HG03139 (cell line): ENCODE measurements at regions not wholly inside any gene's neighbourhood (a gene's known extent, or its start where the extent isn't known, plus 50 kb on each side); places are given as distances from the start of the nearest gene placed in this dataset.

Source experiments
- ATAC-seq: cut with Tn5 transposase; IDR thresholded peaks from one replicate; pipeline ENCODE4 v1.9.1; 2021; ENCODE audit not compliant: unreplicated experiment

DNA sequence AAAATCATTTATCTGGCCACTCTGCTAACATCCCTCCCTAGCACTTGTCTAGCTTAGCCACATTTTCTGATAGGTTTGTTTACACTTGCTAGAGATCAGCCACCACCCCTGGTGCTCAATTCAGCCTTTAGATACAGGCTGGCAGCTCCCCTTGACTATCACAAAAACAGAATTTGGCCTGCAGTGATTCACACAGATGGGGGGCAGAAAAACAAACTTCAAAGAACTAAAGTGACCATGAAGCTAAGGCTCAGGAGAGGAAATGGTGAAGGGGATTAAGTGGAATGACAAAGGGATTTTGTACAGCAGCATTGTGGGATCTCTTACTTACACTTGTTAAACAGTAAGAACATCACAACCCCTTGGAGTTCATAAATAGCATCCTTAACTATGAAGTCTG is 1718.0 kb upstream of the PCDH7 start:
- no peak for ATAC-seq

GRCh38 chr4:29005838-29006237 is 1714.3 kb upstream of the PCDH7 start:
- no peak for ATAC-seq

DNA sequence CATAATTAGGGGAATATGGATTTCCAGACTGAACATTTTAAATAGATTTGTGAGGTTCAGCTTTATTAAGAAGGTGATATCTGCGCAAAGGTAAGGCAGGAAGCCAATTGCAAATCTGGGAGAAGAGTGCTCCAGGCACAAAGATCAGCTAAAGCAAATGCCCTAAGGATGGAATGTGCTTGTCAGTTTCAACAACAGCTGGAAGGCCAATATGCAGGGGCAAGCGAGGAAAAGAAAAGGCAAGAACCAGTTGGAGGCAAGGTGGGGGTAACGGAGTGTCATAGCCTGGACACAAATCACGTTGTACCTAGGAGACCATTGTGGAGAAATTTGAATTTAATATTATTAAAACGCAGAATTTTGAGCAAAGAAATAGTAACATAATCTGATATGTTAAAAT is 1710.3 kb upstream of the PCDH7 start:
- ATAC-seq = no peak

GRCh38 chr4:29013341-29013740 is 1706.8 kb upstream of the PCDH7 start:
- ATAC-seq = no peak

DNA sequence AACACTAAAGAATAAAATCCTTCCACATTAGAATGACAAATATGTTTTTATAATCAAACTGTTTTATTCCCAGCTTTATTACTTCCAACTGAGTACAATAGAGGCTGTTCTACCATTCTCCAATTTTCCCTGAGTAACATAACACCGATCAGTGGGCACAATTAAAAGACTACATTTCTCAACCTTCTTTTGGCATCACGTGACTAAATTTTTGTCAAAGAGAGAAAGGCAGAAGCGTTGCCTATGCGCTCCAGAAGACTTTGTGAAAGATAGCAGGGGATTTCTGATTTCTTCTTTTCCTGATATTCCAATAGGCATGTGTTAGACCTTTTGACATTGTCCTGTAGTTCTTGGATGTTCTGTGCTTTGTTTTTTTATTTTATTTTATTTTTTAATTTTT is 1705.6 kb upstream of the PCDH7 start:
- ATAC-seq = no peak

- no peak for ATAC-seq
Observed at GRCh38 chr4:29033703-29034102, 1686.5 kb upstream of the PCDH7 start.

- no peak for ATAC-seq
Observed at GRCh38 chr4:29037501-29037900, 1682.7 kb upstream of the PCDH7 start.

DNA sequence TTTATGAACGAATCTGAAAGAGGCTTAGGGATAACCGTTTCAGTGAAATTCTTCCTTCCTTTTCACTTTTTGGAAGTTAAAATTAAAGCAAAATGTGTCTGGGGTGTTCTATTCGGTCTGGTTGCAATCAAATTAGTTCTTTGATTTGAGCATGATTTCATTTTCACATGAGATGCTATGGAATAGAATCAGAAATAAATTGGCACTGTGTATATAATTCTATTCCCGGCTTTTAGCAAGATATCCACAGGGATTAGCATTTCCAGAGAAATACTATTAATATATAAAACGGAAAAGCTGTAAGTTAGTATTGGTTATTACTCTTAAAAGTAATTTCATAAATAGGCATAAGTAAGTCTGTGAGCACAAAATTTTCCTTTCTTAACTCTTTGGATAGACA is 1676.8 kb upstream of the PCDH7 start:
- no peak for ATAC-seq

DNA sequence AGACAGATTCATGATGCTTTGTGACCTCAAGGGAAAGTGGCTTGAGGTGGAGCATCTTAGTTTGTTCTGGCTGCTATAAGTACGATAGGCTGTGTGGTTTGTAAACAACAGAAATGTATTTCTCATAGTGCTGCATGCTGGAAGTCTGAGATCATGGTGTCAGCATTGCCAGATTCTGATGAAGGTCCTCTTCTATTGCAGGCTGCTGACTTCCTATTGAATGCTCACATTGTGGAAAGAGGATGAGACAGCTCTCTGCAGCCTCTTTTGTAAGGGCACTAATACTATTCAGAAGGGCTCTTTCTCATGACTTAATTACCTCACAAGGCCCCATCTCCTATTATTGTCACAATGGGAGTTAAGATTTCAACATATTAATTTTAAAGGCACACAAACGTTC is 1674.0 kb upstream of the PCDH7 start:
- ATAC-seq = no peak

GRCh38 chr4:29046781-29047180 is 1673.4 kb upstream of the PCDH7 start:
- no peak for ATAC-seq

DNA sequence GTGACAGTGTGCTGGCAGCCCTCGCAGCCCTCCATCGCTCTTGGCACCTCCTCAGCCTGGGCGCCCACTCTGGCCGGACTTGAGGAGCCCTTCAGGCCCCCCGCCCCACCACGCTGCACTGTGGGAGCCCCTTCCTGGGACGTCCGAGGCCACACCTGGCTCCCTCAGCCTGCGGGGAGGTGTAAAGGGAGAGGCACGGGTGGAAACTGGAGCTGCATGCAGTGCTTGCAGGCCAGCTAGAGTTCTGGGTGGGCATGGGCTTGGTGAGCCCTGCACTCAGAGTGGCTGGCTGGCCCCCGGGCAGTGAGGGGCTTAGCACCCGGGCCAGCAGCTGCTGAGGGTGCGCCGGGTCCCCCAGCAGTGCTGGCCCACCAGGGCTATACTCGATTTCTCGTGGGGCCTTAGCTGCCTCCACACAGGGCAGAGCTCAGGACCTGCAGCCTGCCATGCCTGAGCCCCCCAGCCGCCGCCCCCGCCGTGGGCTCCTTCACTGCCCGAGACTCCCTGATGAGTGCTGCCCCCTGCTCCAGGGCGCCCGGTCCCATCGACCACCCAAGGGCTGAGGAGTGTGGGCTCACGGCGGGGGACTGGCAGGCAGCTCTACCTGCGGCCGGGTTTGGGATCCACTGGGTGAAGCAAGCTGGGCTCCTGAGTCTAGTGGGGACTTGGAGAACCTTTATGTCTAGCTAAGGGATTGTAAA is 1672.7 kb upstream of the PCDH7 start:
- no peak for ATAC-seq

- ATAC-seq = no peak
Observed at GRCh38 chr4:29051381-29051965, 1668.7 kb upstream of the PCDH7 start.

DNA sequence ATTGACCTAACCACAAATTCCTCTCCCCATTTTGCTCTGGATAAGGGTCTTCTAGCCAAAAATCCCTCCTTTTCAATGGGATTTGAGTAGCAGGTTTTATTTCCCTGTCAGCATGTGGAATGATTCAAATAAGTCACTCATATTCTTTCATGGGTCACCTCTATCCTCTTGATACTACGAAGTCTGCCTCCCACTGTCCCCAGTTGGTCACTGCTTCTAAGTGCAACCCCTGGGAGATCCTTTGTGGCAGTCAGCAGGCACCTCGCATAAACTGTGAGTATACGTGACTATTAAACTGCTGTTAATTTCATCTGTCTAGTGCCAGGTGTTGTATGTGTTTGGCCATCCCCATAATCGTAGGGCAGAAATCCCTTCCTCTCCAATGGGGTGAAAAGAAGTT is 1667.9 kb upstream of the PCDH7 start:
- no peak for ATAC-seq

GRCh38 chr4:29058531-29058930 is 1661.6 kb upstream of the PCDH7 start:
- ATAC-seq = no peak

- ATAC-seq = no peak
Observed at GRCh38 chr4:29066861-29067260, 1653.3 kb upstream of the PCDH7 start.

DNA sequence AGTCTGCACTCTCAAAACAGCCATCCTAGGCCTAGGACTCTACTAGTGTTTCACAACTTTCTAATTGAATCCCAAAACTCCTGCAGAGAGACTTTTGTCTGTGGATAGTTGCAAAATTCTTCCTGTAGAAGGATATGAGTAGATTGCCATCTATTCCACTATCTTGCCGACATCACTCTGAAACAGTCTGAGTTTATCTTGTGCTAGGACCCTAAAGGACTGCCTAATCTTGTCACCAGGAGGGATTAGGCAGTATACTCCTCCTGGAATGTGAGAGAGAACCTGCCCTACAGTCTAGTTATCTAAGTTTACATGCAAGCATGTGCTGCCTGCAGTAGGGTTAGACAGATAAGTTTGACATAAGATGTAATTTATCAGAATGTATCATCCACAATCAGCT is 1646.6 kb upstream of the PCDH7 start:
- no peak for ATAC-seq

- no peak for ATAC-seq
Observed at GRCh38 chr4:29075366-29075765, 1644.8 kb upstream of the PCDH7 start.

- no peak for ATAC-seq
Observed at GRCh38 chr4:29079260-29079659, 1640.9 kb upstream of the PCDH7 start.

- no peak for ATAC-seq
Observed at GRCh38 chr4:29081234-29081955, 1638.8 kb upstream of the PCDH7 start.

DNA sequence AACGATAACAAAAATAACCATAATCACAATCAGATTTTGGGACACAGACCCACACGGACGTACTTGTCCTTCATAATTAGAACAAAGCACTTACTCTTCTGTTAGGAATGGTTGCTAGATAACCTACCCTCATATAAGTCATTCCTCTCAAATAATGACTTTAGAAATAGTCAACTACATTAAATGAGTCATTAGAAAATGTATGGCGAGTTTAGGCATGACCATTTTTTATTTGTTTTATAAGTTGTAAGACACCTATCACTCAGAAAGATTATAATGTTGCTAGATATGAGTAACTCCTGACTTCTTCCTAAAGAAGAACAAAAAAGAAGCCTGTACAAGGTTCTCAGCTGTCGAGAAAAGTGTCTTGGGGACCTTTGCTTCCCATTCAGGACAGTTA is 1637.5 kb upstream of the PCDH7 start:
- no peak for ATAC-seq

DNA sequence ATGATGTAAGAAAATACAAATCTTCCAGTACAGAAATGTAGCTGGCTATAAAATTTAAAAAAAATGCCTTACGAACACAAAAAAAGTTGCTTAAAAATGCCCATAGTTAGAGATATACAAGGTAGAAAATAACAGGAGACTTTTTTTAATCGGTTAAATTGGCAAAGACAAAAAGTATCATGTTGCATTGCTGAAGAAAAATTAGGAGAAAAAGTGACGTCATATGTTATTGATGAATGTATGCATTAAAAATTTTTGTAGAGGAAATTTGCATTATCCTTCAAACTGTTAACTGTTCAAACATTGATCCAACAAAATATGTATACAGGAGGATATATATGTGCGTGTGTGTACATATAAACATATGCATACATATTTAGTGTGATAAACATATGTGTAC is 1634.4 kb upstream of the PCDH7 start:
- ATAC-seq = no peak

- no peak for ATAC-seq
Observed at GRCh38 chr4:29104694-29105093, 1615.5 kb upstream of the PCDH7 start.
